C4-2B (cell line): ENCODE measurements at regions not wholly inside any gene's neighbourhood (a gene's known extent, or its start where the extent isn't known, plus 50 kb on each side); places are given as distances from the start of the nearest gene placed in this dataset.

Experiments used
- H3K27ac ChIP-seq: fragments of 450-650 bp; 2 replicates; pipeline ENCODE4 v1.5.1; 2017
- ZFX ChIP-seq: fragments of 450-650 bp; IDR thresholded peaks from 2 replicates; pipeline ENCODE4 v1.6.1; 2017
- TF ChIP-seq, protein P1 (sequence below): fragments of 450-650 bp; conservative IDR thresholded peaks from 2 replicates; pipeline ENCODE4 v1.5.1; 2017; ENCODE audit warnings: mild to moderate bottlenecking

DNA sequence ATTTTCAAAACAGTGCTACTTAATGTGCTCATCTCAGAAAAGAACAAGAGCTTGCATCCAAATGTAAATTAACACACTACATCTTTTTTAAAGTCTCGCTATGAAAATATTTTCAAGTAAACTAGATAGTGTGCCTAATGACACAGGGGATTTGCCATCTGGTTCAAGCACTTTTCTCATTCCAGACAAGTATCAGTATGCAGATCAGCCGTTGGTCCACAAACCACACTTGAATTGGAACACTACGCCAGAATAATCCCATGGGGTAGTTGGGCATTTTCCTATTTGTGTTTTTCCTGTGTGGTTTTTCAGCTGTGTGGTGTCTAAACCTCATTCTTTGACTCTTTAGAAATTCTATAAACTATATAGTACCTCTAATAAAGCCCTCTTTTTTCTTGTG, 256.2 kb downstream of the EPHA7 start:
- TF ChIP-seq, protein P1, sequence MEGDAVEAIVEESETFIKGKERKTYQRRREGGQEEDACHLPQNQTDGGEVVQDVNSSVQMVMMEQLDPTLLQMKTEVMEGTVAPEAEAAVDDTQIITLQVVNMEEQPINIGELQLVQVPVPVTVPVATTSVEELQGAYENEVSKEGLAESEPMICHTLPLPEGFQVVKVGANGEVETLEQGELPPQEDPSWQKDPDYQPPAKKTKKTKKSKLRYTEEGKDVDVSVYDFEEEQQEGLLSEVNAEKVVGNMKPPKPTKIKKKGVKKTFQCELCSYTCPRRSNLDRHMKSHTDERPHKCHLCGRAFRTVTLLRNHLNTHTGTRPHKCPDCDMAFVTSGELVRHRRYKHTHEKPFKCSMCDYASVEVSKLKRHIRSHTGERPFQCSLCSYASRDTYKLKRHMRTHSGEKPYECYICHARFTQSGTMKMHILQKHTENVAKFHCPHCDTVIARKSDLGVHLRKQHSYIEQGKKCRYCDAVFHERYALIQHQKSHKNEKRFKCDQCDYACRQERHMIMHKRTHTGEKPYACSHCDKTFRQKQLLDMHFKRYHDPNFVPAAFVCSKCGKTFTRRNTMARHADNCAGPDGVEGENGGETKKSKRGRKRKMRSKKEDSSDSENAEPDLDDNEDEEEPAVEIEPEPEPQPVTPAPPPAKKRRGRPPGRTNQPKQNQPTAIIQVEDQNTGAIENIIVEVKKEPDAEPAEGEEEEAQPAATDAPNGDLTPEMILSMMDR, result no peak
- TF ChIP-seq ZFX, result no peak
- H3K27ac ChIP-seq, result no peak overlapping the region

DNA sequence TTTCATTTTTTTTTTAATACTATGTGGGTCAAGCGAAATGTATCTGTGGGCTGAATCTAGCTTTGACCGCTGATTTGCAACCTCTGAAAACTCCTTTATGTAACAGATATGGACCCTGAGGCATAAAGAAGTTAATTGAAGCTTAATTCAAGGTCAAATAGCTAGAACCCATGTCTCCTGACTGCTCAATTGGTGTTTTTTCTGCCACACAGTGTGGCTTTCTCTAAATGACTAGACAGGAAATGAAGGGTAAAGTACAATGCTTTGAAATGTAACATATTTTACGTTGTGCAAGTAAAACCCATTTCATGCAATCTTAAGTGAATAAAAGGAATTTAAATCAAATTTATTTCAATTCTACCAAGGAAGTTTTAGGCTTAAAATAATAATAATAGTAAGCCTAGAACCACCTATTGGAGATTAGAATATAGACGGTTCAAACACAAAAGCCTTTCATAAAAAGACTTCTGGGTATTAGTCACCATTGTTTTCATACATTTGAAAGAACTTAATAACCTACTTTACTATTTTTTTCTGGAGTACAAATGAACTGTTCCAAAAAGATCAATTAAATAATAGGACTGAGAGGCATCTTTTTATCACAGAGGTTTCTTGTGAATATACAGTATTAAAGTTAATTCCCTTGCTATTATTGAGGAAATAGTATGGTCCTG, 279.8 kb downstream of the EPHA7 start:
- TF ChIP-seq, protein P1, result no peak
- TF ChIP-seq ZFX, result no peak
- no peak overlapping the region for H3K27ac ChIP-seq

DNA sequence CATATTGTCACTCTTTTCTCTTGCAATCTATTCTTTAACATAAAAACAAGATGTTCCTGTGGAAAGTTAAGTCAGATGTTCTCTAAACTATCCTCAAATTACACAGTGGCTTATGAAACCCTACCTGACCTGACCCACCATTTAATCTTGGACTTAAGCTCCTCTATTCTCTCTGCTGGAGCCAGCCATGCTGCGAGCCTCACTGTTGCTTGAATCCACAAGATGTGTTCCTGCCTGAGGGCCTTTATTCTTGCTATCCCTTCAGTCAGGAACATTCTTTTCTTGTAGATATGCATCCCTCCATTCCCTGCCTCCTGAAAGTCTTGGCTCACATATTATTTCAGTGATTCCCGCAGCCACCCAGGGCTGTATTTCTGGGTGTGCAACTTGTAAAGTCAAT, 283.2 kb downstream of the EPHA7 start:
- TF ChIP-seq, protein P1, result no peak
- TF ChIP-seq ZFX, result no peak
- H3K27ac ChIP-seq, result no peak overlapping the region

DNA sequence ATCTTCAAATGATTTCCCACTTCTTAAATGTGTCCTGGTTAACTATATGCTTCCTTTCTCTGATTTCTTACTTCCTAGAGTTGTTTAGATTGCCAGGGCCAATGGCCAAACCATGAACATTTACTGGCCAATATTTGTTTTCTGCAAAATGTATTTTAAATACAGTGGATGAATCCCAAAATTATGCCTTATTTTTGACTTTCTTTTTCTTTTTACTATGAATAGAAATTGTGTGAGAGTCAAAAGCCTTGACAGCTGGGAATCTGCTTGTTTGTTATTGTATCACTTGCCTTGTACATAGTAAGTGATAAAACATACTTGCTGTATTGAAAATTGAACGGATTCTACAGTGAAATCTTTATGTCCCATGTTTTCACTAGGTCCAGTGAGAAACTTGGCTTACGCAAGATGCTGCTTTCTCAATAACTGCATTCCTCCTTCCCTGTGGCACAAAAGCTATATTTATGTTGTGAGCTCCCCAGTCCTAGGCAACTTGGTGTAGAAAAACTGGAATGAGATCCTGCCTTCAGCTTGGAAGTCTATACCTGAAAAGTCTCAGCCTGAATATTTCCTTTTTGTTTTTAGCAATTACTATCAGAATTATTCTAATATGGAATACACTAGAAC, 295.2 kb downstream of the EPHA7 start:
- no peak overlapping the region for H3K27ac ChIP-seq
- no peak for TF ChIP-seq ZFX
- TF ChIP-seq, protein P1, result no peak

DNA sequence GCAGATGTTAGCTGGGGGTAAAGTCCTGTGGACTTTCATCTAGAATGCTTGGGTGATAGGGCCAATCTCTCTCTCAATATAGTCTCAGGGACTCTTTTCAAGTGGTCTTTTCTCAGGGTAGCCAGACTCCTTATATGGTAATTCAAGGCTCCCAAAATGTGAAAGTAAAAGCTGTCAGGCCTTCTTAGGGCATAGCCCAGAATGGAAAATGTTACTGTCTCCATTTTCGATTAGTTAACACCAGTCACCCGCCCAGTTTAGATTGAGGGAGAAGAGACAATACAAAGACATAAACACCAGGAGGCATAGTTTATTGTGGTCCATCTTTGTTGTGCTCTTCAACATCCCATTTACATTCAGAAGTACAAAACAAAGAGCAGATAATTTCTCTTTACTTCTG, 295.8 kb downstream of the EPHA7 start:
- no peak overlapping the region for H3K27ac ChIP-seq
- TF ChIP-seq, protein P1, result no peak
- TF ChIP-seq ZFX, result no peak

DNA sequence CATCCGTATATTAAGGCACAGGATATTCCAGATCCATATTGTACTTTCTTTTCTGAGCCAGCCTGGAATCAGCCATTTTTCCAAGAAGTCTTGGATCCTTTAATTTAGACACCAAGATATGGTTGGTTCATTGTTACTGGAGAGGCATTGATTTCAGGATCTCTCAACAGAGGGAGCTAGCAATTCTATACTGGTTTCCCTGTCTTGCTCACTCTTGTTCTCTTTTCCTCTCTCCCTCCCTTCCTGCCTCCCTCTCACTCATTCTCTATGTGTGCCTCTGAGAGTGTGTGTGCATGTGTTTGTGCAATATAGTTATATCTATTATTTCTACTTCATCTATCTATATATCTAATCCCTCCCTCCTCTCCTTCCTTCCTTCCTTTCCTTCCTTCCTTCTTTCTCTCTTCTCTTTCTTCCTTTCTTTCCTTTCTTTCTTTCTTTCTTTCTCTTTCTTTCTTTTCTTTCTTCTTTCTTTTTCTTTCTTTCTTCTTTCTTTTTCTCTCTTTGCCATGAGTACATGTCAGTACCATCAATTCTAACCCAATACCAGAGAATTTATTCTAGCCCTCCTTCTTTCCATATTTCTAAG, 299.1 kb downstream of the EPHA7 start:
- TF ChIP-seq, protein P1, result no peak
- TF ChIP-seq ZFX, result no peak
- no peak overlapping the region for H3K27ac ChIP-seq

DNA sequence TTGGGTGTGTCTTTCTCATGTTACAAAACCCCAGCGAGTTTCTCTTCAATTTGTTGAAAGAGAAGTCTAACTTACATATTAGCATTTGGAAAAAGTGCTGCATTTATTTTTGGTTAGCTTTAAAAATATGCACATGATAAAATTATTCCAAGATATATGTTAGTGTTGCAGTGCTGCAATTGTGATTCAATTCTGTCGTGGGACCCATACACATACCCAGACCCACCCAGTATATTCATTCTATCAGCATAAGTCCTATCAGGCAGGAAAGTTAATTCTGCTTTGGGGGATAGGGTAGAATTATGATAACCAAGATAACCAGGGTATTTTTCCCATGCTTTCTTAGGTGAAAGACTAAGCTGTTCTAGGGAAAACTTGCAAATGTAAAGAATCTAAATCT, 313.5 kb downstream of the EPHA7 start:
- TF ChIP-seq ZFX, result no peak
- TF ChIP-seq, protein P1, result no peak

More for the DNA sequence above, 313.5 kb downstream of the EPHA7 start:
- H3K27ac ChIP-seq, result no peak overlapping the region
